Hematopoietic multipotent progenitor cell treated with erythropoietin and hydrocortisone succinate and interleukin-3 and kit ligand, for 8 days (in vitro differentiated cells): ENCODE measurements at regions not wholly inside any gene's neighbourhood (a gene's known extent, or its start where the extent isn't known, plus 50 kb on each side); places are given as distances from the start of the nearest gene placed in this dataset.

Experiments
- DNase-seq: peaks from one replicate; pipeline ENCODE4 v3.0.0-alpha.2; 2015

- DNase-seq = no peak
Observed at GRCh38 chr1:218957971-218958370, 215.7 kb upstream of the LYPLAL1 start.

GRCh38 chr1:218959784-218960183 lies 213.9 kb upstream of the LYPLAL1 start:
- DNase-seq = no peak

- DNase-seq = no peak
Observed at GRCh38 chr1:218964471-218965185, 209.1 kb upstream of the LYPLAL1 start.

- no peak for DNase-seq
Observed at GRCh38 chr1:218965821-218966220, 207.9 kb upstream of the LYPLAL1 start.

- no peak for DNase-seq
Observed at GRCh38 chr1:218967254-218967653, 206.4 kb upstream of the LYPLAL1 start.

GRCh38 chr1:218967836-218968235 lies 205.8 kb upstream of the LYPLAL1 start:
- DNase-seq = no peak

GRCh38 chr1:218969006-218969405 lies 204.7 kb upstream of the LYPLAL1 start:
- DNase-seq = no peak

- DNase-seq = no peak
Observed at GRCh38 chr1:218970397-218970990, 203.2 kb upstream of the LYPLAL1 start.

GRCh38 chr1:218971156-218971555 lies 202.5 kb upstream of the LYPLAL1 start:
- no peak for DNase-seq

GRCh38 chr1:218980881-218981280 lies 192.8 kb upstream of the LYPLAL1 start:
- DNase-seq = no peak

GRCh38 chr1:218982482-218982881 lies 191.2 kb upstream of the LYPLAL1 start:
- DNase-seq = no peak

- DNase-seq = no peak
Observed at GRCh38 chr1:218983433-218983832, 190.2 kb upstream of the LYPLAL1 start.

GRCh38 chr1:218983848-218984247 lies 189.8 kb upstream of the LYPLAL1 start:
- no peak for DNase-seq

- no peak for DNase-seq
Observed at GRCh38 chr1:218985424-218985984, 188.2 kb upstream of the LYPLAL1 start.

- no peak for DNase-seq
Observed at GRCh38 chr1:218986816-218987215, 186.9 kb upstream of the LYPLAL1 start.

GRCh38 chr1:218990019-218990418 lies 183.7 kb upstream of the LYPLAL1 start:
- no peak for DNase-seq

- no peak for DNase-seq
Observed at GRCh38 chr1:218991089-218991488, 182.6 kb upstream of the LYPLAL1 start.

GRCh38 chr1:218994615-218995014 lies 179.1 kb upstream of the LYPLAL1 start:
- DNase-seq = no peak

GRCh38 chr1:218995091-218995665 lies 178.5 kb upstream of the LYPLAL1 start:
- no peak for DNase-seq

- no peak for DNase-seq
Observed at GRCh38 chr1:218996362-218996761, 177.3 kb upstream of the LYPLAL1 start.

- no peak for DNase-seq
Observed at GRCh38 chr1:219000005-219000404, 173.7 kb upstream of the LYPLAL1 start.

GRCh38 chr1:219000631-219001030 lies 173.0 kb upstream of the LYPLAL1 start:
- DNase-seq = no peak

GRCh38 chr1:219010720-219011119 lies 163.0 kb upstream of the LYPLAL1 start:
- DNase-seq = no peak

GRCh38 chr1:219020386-219020785 lies 153.3 kb upstream of the LYPLAL1 start:
- no peak for DNase-seq
